Brain microvascular endothelial cell (primary cell): ENCODE measurements at regions not wholly inside any gene's neighbourhood (a gene's known extent, or its start where the extent isn't known, plus 50 kb on each side); places are given as distances from the start of the nearest gene placed in this dataset.

Experiments used
- DNase-seq: peaks from one replicate; pipeline ENCODE4 v3.0.0-alpha.2; 2020
- H3K27ac ChIP-seq: fragments of 250-450 bp; sonication (Bioruptor Pico); 2 replicates; pipeline ENCODE4 v1.5.1; 2020; ENCODE audit warnings: mild to moderate bottlenecking, moderate library complexity
- H3K27me3 ChIP-seq: fragments of 250-450 bp; sonication (Bioruptor Pico); replicated peaks from 2 replicates; pipeline ENCODE4 v1.5.1; 2020; ENCODE audit warnings: mild to moderate bottlenecking
- H3K36me3 ChIP-seq: fragments of 250-450 bp; sonication (Bioruptor Pico); replicated peaks from 2 replicates; pipeline ENCODE4 v1.5.1; 2020; ENCODE audit warnings: mild to moderate bottlenecking
- H3K4me3 ChIP-seq: 2 replicates; pipeline ENCODE4 v1.5.1; 2011; ENCODE audit warnings: low read depth, mild to moderate bottlenecking, control low read depth, low read length, moderate library complexity
- in situ Hi-C: cut with HindIII; loops from 2 replicates; pipeline ENCODE4 v1.10.0; 2017; ENCODE audit warnings: low sequenced_read_pairs, low pct_ligation_motif_present
- TF ChIP-seq, protein P1 (sequence below): IDR thresholded peaks from 2 replicates; pipeline ENCODE4 v1.5.1; 2011; ENCODE audit warnings: low read depth, mild to moderate bottlenecking, moderate library complexity, low read length, control low read depth, inconsistent platforms; ENCODE audit errors: missing control alignments

DNA sequence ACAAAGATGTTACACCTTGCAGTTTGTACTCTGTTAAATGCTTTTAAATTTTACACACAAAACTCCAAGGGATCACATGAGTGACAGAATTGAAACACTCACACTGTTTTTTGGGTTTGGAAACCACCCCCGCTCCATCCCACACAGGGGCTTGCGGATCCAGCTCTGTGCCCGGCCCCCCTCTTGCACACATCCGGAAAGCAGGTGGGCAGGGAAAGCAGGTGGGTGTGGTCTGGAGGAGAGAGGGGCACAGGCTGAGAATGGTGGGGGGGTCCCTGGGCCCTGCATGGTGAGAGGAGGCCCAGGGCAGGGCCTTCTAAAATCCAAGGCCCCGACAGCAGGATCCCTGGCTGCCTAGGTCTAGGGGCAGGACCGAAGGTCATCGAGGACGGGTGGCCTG is 88.5 kb upstream of the HPCAL1 start:
- no peak for DNase-seq
- in situ Hi-C loops: no loop called here
- H3K36me3 ChIP-seq: no peaks in the 10 kb centered on the region
- TF ChIP-seq, protein P1, sequence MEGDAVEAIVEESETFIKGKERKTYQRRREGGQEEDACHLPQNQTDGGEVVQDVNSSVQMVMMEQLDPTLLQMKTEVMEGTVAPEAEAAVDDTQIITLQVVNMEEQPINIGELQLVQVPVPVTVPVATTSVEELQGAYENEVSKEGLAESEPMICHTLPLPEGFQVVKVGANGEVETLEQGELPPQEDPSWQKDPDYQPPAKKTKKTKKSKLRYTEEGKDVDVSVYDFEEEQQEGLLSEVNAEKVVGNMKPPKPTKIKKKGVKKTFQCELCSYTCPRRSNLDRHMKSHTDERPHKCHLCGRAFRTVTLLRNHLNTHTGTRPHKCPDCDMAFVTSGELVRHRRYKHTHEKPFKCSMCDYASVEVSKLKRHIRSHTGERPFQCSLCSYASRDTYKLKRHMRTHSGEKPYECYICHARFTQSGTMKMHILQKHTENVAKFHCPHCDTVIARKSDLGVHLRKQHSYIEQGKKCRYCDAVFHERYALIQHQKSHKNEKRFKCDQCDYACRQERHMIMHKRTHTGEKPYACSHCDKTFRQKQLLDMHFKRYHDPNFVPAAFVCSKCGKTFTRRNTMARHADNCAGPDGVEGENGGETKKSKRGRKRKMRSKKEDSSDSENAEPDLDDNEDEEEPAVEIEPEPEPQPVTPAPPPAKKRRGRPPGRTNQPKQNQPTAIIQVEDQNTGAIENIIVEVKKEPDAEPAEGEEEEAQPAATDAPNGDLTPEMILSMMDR: no peak
- no peak overlapping the region for H3K27ac ChIP-seq
- no peak overlapping the region for H3K4me3 ChIP-seq
- H3K27me3 ChIP-seq: no peaks in the 10 kb centered on the region

DNA sequence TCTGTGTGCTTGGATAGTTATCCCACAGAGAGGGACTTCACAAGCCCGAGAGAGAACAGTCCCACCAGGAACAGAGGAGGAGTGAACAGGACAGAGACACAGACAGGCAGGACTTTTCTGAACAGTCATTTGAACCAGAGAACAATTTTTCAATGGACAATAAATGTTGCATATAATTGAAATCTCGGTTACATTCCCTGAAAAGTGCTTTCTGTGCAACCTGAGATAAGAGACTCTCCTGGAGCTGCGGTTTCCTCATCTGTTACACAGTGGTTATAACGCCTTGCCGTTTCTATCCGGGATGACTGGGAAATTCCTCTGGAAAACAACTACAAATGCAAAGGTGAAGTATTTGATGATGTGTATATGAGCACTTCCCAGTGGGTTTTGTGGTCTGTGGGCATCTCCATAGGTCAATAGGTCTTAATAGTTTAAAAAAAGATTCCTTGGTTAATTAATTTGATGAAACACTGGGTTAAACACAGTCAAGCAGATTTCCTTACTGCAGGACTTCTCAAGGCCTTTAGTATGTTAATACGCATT is 87.2 kb upstream of the HPCAL1 start:
- H3K36me3 ChIP-seq: no peaks in the 10 kb centered on the region
- TF ChIP-seq, protein P1: no peak
- H3K27ac ChIP-seq: no peak overlapping the region
- DNase-seq: no peak
- in situ Hi-C loops: no loop called here
- H3K27me3 ChIP-seq: no peaks in the 10 kb centered on the region
- H3K4me3 ChIP-seq: no peak overlapping the region

DNA sequence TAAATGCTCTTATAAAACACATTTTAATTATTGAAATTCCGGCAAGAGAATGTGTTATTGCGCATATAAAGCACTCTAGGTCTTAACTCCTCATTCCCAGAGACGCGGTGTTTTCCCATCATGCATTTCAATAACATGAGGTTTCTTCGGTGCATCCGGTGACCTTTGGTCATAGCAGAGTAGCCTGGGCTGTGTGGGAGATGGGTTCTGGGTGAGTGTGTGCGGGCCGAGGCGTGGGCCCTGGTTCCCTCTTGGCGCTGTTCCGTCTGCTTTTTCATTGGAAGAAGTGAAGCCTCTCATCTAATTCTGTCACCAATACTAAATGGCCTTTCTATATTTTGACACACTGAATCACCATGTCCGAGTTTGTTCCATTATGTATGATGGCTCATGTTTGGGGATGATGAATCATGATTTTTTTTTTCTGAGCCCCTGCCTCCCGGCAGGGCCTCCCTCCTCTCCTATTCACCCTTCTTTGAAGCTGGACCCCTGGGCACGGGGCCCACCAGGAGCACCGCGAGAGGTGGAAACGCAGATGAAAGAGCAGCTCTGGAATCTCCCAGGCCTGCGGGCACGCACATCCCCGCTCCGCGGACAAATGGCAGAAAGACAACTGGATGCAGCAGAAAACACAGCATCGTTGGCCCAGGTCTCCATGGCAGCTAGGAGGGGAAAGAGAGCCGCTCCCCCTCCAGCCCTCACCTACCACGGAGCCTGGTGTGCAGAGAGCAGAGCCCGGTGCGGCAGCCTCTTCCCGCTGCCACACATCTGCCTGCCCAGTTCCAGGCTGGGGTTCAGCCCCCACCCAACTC is 85.8 kb upstream of the HPCAL1 start:
- H3K4me3 ChIP-seq: no peak overlapping the region
- TF ChIP-seq, protein P1: no peak
- DNase-seq: no peak
- in situ Hi-C loops: no loop called here
- H3K27me3 ChIP-seq: no peaks in the 10 kb centered on the region
- H3K27ac ChIP-seq: no peak overlapping the region
- H3K36me3 ChIP-seq: no peaks in the 10 kb centered on the region

DNA sequence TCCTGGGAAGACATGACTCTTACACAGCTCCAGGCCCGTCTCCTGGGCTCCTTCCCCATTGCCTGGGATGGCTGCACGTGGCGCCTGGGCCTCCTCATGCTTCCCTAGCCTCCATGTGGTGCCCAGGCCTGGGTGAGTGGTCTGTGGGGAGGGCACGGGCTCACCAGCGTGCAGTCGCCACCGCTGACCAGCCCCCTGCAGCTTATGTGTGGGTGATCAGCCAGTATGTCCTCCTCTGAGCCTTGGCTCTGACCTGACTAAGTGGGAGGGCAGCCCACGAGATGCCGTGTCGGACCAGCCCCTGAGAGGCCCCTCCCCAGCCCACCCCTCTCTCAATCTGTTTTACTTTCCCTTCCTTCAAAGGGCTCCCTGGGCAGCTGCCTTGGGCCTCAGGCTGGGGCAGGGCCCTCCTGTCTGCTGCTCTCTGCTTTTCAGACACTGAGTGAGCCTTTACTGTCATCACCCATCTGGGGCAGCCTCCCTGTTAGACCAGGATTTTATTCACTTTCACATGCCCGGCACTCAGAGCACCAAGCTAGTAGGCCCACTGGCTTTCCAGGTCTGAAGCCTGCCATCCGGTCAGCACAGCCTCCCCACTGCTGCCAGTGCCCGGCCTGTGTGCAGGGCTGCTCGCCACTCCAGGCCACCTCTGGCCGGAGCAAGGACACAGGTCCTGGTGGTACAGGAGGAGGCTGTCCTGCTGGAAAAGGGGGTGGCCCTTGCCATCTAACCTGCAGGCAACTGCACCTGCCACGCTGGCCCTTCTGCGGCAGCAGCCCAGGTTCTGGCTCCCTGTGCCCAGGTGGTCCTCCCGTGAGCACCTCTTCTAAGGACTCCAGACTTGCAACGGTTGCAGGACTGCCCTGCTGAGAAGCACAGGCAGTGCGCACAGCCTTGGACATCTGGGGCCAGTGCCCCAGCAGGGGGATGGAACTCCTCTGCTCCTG is 84.9 kb upstream of the HPCAL1 start:
- H3K27ac ChIP-seq: no peak overlapping the region
- in situ Hi-C loops: no loop called here
- H3K27me3 ChIP-seq: no peaks in the 10 kb centered on the region
- H3K36me3 ChIP-seq: no peaks in the 10 kb centered on the region
- no peak overlapping the region for H3K4me3 ChIP-seq
- no peak for DNase-seq
- TF ChIP-seq, protein P1: no peak

DNA sequence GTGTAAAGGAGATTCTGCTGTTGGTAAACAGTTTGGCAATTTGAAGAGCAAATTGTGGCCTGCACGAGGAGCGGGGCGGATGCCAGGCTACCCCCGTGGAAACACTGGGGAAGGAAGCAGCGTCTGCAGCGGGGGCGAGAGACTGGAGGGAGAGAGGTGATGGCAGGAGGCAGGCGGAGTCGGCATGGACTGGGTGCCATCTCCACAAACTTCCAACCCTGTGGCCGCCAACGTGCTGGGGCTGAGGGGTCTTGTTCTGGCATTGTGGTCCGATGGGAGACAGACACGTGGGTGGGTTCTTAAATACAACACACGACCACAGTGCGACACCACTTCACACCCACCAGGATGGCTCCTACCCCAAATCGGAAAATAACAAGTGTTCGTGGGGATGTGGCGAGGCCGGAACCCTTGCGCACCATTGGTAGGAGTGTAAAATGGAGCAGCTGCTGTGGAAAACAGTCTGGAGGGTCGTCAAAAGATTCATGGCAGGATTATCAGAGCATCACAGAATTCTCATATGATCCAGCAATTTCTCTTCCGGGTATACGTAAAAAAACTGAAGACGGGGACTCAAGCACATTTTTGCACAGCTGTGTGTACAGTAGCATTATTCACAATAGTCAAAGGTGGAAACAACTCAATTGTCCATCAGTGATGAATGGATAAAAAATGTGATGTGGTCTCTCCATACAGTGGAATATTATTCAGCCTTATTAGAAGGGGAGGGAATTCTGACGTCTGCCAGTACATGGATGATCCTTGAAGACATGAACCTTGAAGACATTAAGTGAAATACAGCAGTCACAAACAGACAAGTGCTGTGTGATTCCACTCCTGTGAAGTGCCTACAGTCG is 82.4 kb upstream of the HPCAL1 start:
- no peak overlapping the region for H3K27ac ChIP-seq
- TF ChIP-seq, protein P1: no peak
- no peaks in the 10 kb centered on the region for H3K36me3 ChIP-seq
- no peak overlapping the region for H3K4me3 ChIP-seq
- in situ Hi-C loops: no loop called here
- no peaks in the 10 kb centered on the region for H3K27me3 ChIP-seq
- DNase-seq: no peak
